ENCODE measurements at regions not wholly inside any gene's neighbourhood (a gene's known extent, or its start where the extent isn't known, plus 50 kb on each side); places are given as distances from the start of the nearest gene placed in this dataset.

GRCh38 chr5:178785999-178786398, 55.5 kb upstream of the ZNF354A start:
- Mint-ChIP-seq H3K4me3 (no peak overlapping the region), H3K4me1 (no peaks in the 10 kb centered on the region), H3K27ac (no peak overlapping the region), H3K36me3 (ENCODE audit: low read depth) (no peaks in the 10 kb centered on the region), H3K27me3 (peaks cover 10% of the 10 kb centered on the region), H3K9me3 (no peaks in the 10 kb centered on the region)
- no peak for ATAC-seq (replicated peaks)

GRCh38 chr5:178784391-178784790, 53.9 kb upstream of the ZNF354A start:
- no peaks in the 10 kb centered on the region for H3K36me3 Mint-ChIP-seq (ENCODE audit: low read depth)
- H3K27ac Mint-ChIP-seq = no peak overlapping the region
- no peak overlapping the region for H3K4me3 Mint-ChIP-seq
- no peaks in the 10 kb centered on the region for H3K4me1 Mint-ChIP-seq
- peaks cover 4% of the 10 kb centered on the region for H3K27me3 Mint-ChIP-seq
- no peak for ATAC-seq (replicated peaks)
- H3K9me3 Mint-ChIP-seq = no peaks in the 10 kb centered on the region

- Mint-ChIP-seq H3K9me3 (no peaks in the 10 kb centered on the region), H3K4me1 (no peaks in the 10 kb centered on the region), H3K27me3 (no peaks in the 10 kb centered on the region), H3K27ac (no peak overlapping the region), H3K36me3 (ENCODE audit: low read depth) (no peaks in the 10 kb centered on the region), H3K4me3 (no peak overlapping the region)
- no peak for ATAC-seq (replicated peaks)
Observed at GRCh38 chr5:178781936-178782335, 51.5 kb upstream of the ZNF354A start.

- Mint-ChIP-seq H3K9me3 (no peaks in the 10 kb centered on the region), H3K27me3 (no peaks in the 10 kb centered on the region), H3K36me3 (ENCODE audit: low read depth) (no peaks in the 10 kb centered on the region), H3K4me3 (no peak overlapping the region), H3K27ac (no peak overlapping the region), H3K4me1 (no peaks in the 10 kb centered on the region)
- no peak for ATAC-seq (replicated peaks)
Observed at GRCh38 chr5:178780581-178781498, 50.4 kb upstream of the ZNF354A start.

All from activated T-helper 17 cell treated with anti-CD3 and anti-CD28 coated beads, Interleukin-2, amount 50 U/mL, for 72 hours (primary cell).